Small intestine (tissue), 7 donors: ENCODE measurements at regions not wholly inside any gene's neighbourhood (a gene's known extent, or its start where the extent isn't known, plus 50 kb on each side); places are given as distances from the start of the nearest gene placed in this dataset.
A peak's percentile ranks its signal among the peaks of the same experiment; 100 is the strongest.

ENCODE experiments used
- DNase-seq, 2 donors: peaks; one replicate each; pipeline versions ENCODE4 v3.0.0 to v3.0.0-alpha.2; 2013
- FAIRE-seq: peaks from 2 replicates; lab custom pipeline; 2012; peaks lifted over from hg19 to GRCh38; lab: Jason Lieb, UNC
- H3K27ac ChIP-seq, 3 donors: one replicate each; pipeline ENCODE4 v1.5.1; 2013; ENCODE audit warnings: low read length in 2 of 3, mild to moderate bottlenecking in 2 of 3, control low read depth in 1 of 3, inconsistent platforms in 1 of 3, low read depth in 1 of 3, moderate library complexity in 1 of 3
- H3K27me3 ChIP-seq, 3 donors: one replicate each; pipeline ENCODE4 v1.6.1; 2013; ENCODE audit warnings: low read length in 3 of 3, inconsistent platforms in 1 of 3; ENCODE audit not compliant: control insufficient read depth in 3 of 3, insufficient read depth in 3 of 3
- H3K36me3 ChIP-seq, 3 donors: one replicate each; pipeline ENCODE4 v1.6.1; 2013; ENCODE audit warnings: low read length in 3 of 3, inconsistent platforms in 1 of 3, low read depth in 1 of 3, mild to moderate bottlenecking in 1 of 3, moderate library complexity in 1 of 3; ENCODE audit not compliant: control insufficient read depth in 3 of 3, insufficient read depth in 2 of 3
- H3K4me1 ChIP-seq, 3 donors: one replicate each; pipeline ENCODE4 v1.6.1; 2013; ENCODE audit warnings: low read length in 2 of 3, inconsistent platforms in 1 of 3, low read depth in 1 of 3, mild to moderate bottlenecking in 1 of 3, moderate library complexity in 1 of 3; ENCODE audit not compliant: control insufficient read depth in 3 of 3, insufficient read depth in 2 of 3
- H3K4me3 ChIP-seq, 3 donors: one replicate each; pipeline ENCODE4 v1.5.1; 2013; ENCODE audit warnings: low read length in 3 of 3, control low read depth in 1 of 3, inconsistent platforms in 1 of 3, low read depth in 1 of 3, mild to moderate bottlenecking in 1 of 3, moderate library complexity in 1 of 3
- H3K9me3 ChIP-seq, 2 donors: one replicate each; pipeline ENCODE4 v1.6.1; 2013; ENCODE audit warnings: low read depth in 1 of 2, low read length in 1 of 2; ENCODE audit not compliant: control insufficient read depth in 2 of 2, insufficient read depth in 1 of 2
- WGBS, 3 donors: extraction: QIAGEN DNeasy Blood & Tissue Kit; methylation state at CpG; one replicate each; pipeline ENCODE4 v1.1.7; 2013; 5-methylcytosine and 5-hydroxymethylcytosine counted together
- donor health status: healthy with polysubstance abuse.
- donor health status: control.
- donor health status: control.
- donor health status: Bipolar disorder and iron deficiency.
- donor health status: healthy.

DNA sequence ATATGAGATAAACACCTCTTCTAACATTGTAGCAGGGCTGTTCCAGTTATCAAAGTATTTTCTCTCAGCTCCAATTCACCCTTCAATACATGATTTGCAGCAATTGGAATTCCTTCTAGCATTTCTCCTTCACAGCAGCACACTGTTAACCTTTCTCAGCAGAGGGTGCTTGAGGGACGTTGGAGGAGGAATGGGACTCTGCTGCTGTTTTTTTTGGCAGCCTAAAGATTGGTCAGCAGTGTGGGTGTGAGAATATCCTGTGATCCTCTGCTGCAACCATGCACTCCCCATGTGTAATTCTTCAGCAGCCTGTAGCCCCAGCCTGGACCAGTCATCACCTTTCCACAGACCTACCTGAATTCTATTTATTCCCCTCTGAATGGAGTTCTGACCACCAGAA lies 1708.9 kb upstream of the CELF4 start:
- WGBS, 3 donors: 38 to 56% (median 55%) methylated on average over 1 of the region's 1 CpG
- Histone ChIP-seq H3K4me3 (no peak overlapping the region), H3K36me3 (no peaks in the 10 kb centered on the region), H3K27me3 (peaks cover 0 to 2% (median 0%) of the 10 kb centered on the region in 3 donors), H3K4me1 (no peaks in the 10 kb centered on the region), H3K9me3 (no peaks in the 10 kb centered on the region), H3K27ac (no peak overlapping the region)
- FAIRE-seq (no peak), DNase-seq (no peak)

DNA sequence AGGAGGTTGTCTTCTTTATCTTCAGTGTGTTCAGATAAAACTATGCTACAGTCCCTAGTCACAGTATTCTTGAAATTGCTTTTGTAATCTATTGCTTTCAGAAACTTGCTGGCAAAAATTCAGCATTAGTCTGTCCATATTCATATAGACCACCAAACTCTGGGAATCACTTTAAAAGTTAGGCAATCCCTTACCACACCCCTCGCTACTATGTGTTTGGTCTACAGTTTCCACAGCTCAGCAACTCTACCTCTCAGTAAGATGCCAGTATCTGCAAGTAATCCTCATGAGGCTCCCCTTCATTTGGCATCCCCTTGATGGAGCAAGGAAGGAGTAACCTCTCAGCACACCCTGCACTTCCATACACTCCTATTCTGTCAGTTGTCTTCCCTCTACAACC lies 1706.6 kb upstream of the CELF4 start:
- Histone ChIP-seq H3K36me3 (no peaks in the 10 kb centered on the region), H3K27me3 (peaks cover 0 to 2% (median 0%) of the 10 kb centered on the region in 3 donors), H3K4me1 (no peaks in the 10 kb centered on the region), H3K4me3 (no peak overlapping the region), H3K27ac (no peak overlapping the region), H3K9me3 (no peaks in the 10 kb centered on the region)
- no peak for DNase-seq
- no peak for FAIRE-seq
- 27 to 88% (median 85%) methylated on average over 1 of the region's 1 CpG for WGBS, 3 donors

DNA sequence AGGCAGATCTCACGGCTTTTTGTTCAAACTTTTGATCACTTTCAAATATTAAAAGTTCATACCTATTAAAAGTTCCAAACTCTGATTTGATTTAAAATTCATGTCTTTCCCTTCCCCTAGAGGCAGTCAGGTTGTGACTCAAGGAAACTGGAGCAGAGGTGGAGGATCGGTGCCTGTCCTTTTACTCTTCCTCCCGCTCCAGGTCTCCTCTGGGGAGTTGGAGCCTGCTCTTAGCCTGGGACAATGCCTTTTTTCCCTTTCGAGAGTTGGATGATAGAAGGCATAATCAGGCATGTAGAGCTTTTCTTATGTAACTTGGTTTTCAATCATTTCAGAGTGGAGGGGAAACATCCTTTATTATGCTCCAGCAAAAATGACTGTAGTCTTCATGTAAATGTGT lies 1706.1 kb upstream of the CELF4 start:
- WGBS, 3 donors: 83 to 90% (median 87%) methylated on average over 4 of the region's 4 CpGs
- no peak for DNase-seq
- FAIRE-seq: no peak
- Histone ChIP-seq H3K4me1 (no peaks in the 10 kb centered on the region), H3K27ac (no peak overlapping the region), H3K4me3 (no peak overlapping the region), H3K9me3 (no peaks in the 10 kb centered on the region), H3K36me3 (no peaks in the 10 kb centered on the region), H3K27me3 (peaks cover 0 to 2% (median 0%) of the 10 kb centered on the region in 3 donors)

DNA sequence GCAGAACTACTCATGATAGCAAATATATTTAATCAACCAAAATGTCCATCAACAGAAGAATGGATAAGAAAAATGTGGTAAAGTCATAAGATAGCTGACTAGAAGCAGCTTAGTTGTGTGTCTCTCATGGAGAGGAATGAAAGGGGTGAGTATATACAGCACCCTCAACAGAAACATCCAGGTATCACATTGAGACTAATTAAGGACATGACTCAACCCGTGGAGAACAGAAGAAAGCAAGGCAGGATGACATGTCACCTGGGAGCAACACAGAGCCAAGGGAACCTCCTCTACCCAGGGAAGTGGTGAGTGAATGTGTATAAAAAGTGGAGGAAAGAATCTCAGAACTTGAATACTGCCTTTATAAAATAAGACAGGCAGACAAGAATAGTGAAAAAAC lies 1695.0 kb upstream of the CELF4 start:
- Histone ChIP-seq H3K27me3 (no peaks in the 10 kb centered on the region), H3K36me3 (no peaks in the 10 kb centered on the region), H3K9me3 (peaks cover 0 to 2% of the 10 kb centered on the region in 2 donors), H3K4me3 (no peak overlapping the region), H3K27ac (no peak overlapping the region), H3K4me1 (no peaks in the 10 kb centered on the region)
- FAIRE-seq (no peak), DNase-seq (no peak)
- WGBS, 3 donors: 34 to 74% (median 59%) methylated on average over 1 of the region's 1 CpG

- WGBS, 3 donors: 69 to 92% (median 85%) methylated on average over 1 of the region's 1 CpG
- no peaks in the 10 kb centered on the region for H3K36me3 ChIP-seq
- H3K9me3 ChIP-seq: peaks cover 0 to 2% of the 10 kb centered on the region in 2 donors
- H3K27me3 ChIP-seq: no peaks in the 10 kb centered on the region
- H3K4me3 ChIP-seq: no peak overlapping the region
- no peak for FAIRE-seq
- DNase-seq: no peak
- H3K27ac ChIP-seq: no peak overlapping the region
- no peaks in the 10 kb centered on the region for H3K4me1 ChIP-seq
Measured at GRCh38 chr18:39259736-39260135, 1694.1 kb upstream of the CELF4 start.

DNA sequence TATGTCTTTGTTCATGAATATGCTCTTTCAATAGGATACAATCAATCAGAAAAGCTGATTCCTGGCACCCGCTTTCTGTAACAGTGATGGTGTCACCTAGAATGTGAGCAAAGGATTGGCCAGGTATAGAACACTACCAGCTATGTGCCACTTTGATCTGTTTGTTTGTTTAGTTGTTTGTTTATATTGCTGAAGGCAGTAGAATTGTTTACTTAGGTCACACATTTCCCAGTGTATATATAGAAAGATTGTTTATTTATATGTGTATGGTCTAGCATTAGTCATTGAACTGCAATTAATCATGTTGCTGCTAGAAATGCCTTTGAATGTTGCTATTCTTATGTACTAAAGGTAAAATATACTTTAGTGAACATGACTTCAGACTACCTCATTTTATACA lies 1678.6 kb upstream of the CELF4 start:
- WGBS, 3 donors: 85 to 100% (median 91%) methylated on average over 1 of the region's 1 CpG
- H3K27ac ChIP-seq: no peak overlapping the region
- no peaks in the 10 kb centered on the region for H3K36me3 ChIP-seq
- H3K4me3 ChIP-seq: no peak overlapping the region
- no peaks in the 10 kb centered on the region for H3K4me1 ChIP-seq
- no peak for DNase-seq
- no peaks in the 10 kb centered on the region for H3K27me3 ChIP-seq
- no peak for FAIRE-seq
- H3K9me3 ChIP-seq: no peaks in the 10 kb centered on the region

DNA sequence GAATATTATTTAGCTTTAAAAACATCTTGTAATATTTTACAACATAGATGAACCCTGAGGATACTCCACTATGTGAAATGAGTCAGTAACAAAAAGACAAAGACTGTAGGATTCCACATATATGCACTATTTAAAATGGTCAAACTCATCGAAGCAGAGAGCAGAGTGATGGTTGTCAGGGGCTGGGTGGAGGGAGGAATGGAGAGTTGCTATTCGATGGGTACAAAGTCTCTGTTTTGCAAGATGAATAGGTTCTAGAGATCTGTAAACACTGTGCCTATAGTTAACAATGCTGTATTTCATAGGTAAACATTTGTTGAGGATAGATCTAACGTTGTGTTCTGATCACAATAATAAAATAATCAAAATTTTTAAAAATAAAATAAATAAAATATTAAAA lies 1675.9 kb upstream of the CELF4 start:
- WGBS, 3 donors: 24 to 49% (median 36%) methylated on average over 3 of the region's 3 CpGs
- Histone ChIP-seq H3K36me3 (no peaks in the 10 kb centered on the region), H3K9me3 (no peaks in the 10 kb centered on the region), H3K4me1 (no peaks in the 10 kb centered on the region), H3K27ac (no peak overlapping the region), H3K27me3 (no peaks in the 10 kb centered on the region), H3K4me3 (no peak overlapping the region)
- peak; percentile 1 to 9 for DNase-seq
- no peak for FAIRE-seq

DNA sequence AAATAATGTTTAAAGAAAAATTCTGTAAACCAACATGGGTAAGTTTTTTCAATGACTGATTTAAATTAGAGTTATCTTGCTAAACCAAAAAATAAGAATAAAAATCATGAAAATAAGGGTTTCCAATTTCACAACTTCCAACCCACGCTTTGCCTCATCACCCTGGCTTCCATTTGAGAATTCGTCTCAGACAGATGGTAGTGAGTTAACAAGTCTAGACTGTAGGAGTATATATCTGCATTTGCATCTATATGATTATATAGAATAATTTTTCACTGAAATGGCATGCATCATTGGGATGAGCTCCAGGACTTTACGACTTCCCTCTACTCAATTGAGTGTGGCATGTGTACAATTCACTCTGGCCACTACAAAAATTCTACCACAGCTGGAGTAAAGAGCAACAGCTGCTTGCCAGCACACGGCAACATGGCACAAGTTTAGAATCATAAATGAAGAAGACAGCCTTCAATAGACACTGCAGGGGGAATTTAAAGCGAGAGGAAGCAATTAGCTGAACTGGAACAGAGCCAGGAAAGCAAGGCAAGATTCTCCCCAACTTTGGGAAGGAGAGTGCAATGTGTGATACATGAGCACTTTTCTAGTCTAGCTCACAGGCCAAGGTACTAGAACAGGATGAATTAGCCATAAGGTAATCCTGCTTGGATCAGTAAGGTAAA lies 1673.5 kb upstream of the CELF4 start:
- Histone ChIP-seq H3K9me3 (peaks cover 0 to 10% of the 10 kb centered on the region in 2 donors), H3K27me3 (no peaks in the 10 kb centered on the region), H3K27ac (no peak overlapping the region), H3K4me1 (no peaks in the 10 kb centered on the region), H3K4me3 (no peak overlapping the region), H3K36me3 (no peaks in the 10 kb centered on the region)
- FAIRE-seq (no peak), DNase-seq (no peak)
- WGBS, 3 donors: 69 to 75% (median 70%) methylated on average over 5 of the region's 5 CpGs
